OCI-LY7 (cell line): ENCODE measurements at regions not wholly inside any gene's neighbourhood (a gene's known extent, or its start where the extent isn't known, plus 50 kb on each side); places are given as distances from the start of the nearest gene placed in this dataset.

Experiments
- BruUV-seq: library from RNA; stranded (reverse); fragments of 400-500 nt; replicated peaks from 2 replicates; lab custom pipeline; 2021; lab: Mats Ljungman, UMichigan
- CTCF ChIA-PET: fragments of 300-600 bp; sonication (Branson Sonifier 250); formaldehyde crosslinking; loops from one replicate; lab custom pipeline; 2022; ENCODE audit warnings: antibody characterized with exemption; ENCODE audit not compliant: unreplicated experiment; lab: Charles Lee
- POLR2A ChIA-PET: fragments of 300-600 bp; sonication (Branson Sonifier 250); formaldehyde crosslinking; loops from one replicate; lab custom pipeline; 2022; ENCODE audit warnings: antibody characterized with exemption; lab: Charles Lee
- DNase-seq: peaks from one replicate; pipeline ENCODE4 v3.0.0-alpha.2; 2015; ENCODE audit warnings: low spot score
- H2AFZ ChIP-seq: fragments of 200-600 bp; sonication (generic), shearing (Covaris generic); 2 replicates; pipeline ENCODE4 v1.6.1; 2014; ENCODE audit warnings: mild to moderate bottlenecking, antibody characterized with exemption, low read length, moderate library complexity
- H3K27ac ChIP-seq: fragments of 200-600 bp; sonication (generic); 2 replicates; pipeline ENCODE4 v1.5.1; 2014; ENCODE audit warnings: mixed run types, low read depth, mild to moderate bottlenecking, moderate library complexity, low read length, inconsistent platforms; ENCODE audit not compliant: poor library complexity, severe bottlenecking
- H3K36me3 ChIP-seq: fragments of 200-600 bp; sonication (generic); 2 replicates; pipeline ENCODE4 v1.6.1; 2014; ENCODE audit warnings: mild to moderate bottlenecking, antibody characterized with exemption, low read length, moderate library complexity, mixed read lengths; ENCODE audit not compliant: insufficient read depth
- H3K4me1 ChIP-seq: fragments of 200-600 bp; sonication (generic); 2 replicates; pipeline ENCODE4 v1.5.1; 2014; ENCODE audit warnings: mild to moderate bottlenecking, low read length; ENCODE audit not compliant: insufficient read depth, poor library complexity, severe bottlenecking
- H3K4me2 ChIP-seq: fragments of 200-600 bp; sonication (generic); 2 replicates; pipeline ENCODE4 v1.6.1; 2014; ENCODE audit warnings: mild to moderate bottlenecking, low read length
- H3K4me3 ChIP-seq: fragments of 200-600 bp; sonication (generic); 2 replicates; pipeline ENCODE4 v1.5.1; 2014; ENCODE audit warnings: mild to moderate bottlenecking, low read depth, low read length; ENCODE audit not compliant: poor library complexity, severe bottlenecking
- H3K79me2 ChIP-seq: fragments of 200-600 bp; sonication (generic); 2 replicates; pipeline ENCODE4 v1.6.1; 2016; ENCODE audit warnings: low read depth, mild to moderate bottlenecking, low read length, moderate library complexity, mixed read lengths; ENCODE audit not compliant: insufficient read depth
- H3K9me2 ChIP-seq: fragments of 200-600 bp; sonication (generic); 2 replicates; pipeline ENCODE4 v1.6.1; 2016; ENCODE audit warnings: mild to moderate bottlenecking, low read length, mixed read lengths; ENCODE audit not compliant: insufficient read depth
- H3K9me3 ChIP-seq: fragments of 200-600 bp; sonication (generic); 2 replicates; pipeline ENCODE4 v1.6.1; 2014; ENCODE audit warnings: mild to moderate bottlenecking, mixed run types, low read length, mixed read lengths
- H4K20me1 ChIP-seq: fragments of 200-600 bp; sonication (generic); 2 replicates; pipeline ENCODE4 v1.6.1; 2014; ENCODE audit warnings: mild to moderate bottlenecking, antibody characterized with exemption, low read length, moderate library complexity, mixed read lengths; ENCODE audit not compliant: insufficient read depth
- EZH2phosphoT487 ChIP-seq: fragments of 200-600 bp; sonication (generic); IDR thresholded peaks from 2 replicates; pipeline ENCODE4 v1.6.1; 2018; ENCODE audit warnings: low read depth, borderline replicate concordance, mild to moderate bottlenecking, mixed run types, antibody characterized with exemption, low read length, moderate library complexity, mixed read lengths
- intact Hi-C: fragments of 100-400 bp; cut with micrococcal nuclease; formaldehyde crosslinking; loops from one replicate; pipeline ENCODE4 v1.10.0; 2022; ENCODE audit not compliant: unreplicated experiment
- TF ChIP-seq, protein P1 (sequence below): fragments of 200-600 bp; sonication (generic); conservative IDR thresholded peaks from 2 replicates; pipeline ENCODE4 v1.5.1; 2014; ENCODE audit warnings: mild to moderate bottlenecking, antibody characterized with exemption, low read length, moderate library complexity, mixed read lengths

DNA sequence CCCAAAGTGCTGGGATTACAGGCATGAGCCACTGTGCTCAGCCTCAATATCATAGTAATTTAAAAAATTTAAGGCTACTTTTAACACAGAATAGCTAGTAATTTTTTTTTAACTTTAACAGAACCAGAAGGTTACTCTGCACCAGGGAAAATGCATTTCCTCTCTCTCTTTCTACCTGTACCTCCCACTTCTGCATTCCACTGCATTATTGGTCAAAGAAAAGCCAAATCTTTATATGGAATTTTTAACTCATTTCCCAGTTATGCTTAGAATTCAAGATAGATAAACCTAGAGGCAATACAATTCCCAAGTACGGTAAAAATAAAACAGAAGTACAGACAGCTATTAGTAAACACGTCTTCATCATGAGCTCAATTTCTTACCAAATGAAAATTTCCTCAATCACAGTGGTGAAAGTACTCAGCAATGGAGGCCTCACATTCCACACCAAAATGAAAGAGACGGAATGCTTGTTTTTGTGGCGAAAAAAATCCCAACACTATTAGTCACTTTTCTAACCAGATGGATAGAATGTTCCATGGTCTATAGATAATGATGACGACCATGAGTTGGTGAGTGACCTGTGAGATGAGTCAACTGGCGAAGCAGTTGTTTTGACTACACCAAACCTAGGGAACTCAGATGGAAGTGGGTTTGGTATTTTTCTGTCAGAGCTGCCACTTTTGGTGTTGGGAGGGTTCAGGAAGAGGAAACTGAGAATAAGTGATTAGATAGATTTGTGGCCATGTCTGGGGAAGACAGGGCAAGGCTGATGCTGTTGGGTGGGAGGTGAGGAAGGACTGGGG is 104.7 kb upstream of the SGK1 start:
- H3K4me3 ChIP-seq: no peak overlapping the region
- no peak for DNase-seq
- no peaks in the 10 kb centered on the region for H3K79me2 ChIP-seq
- no TSS peak for BruUV-seq
- POLR2A ChIA-PET: no interaction called here
- CTCF ChIA-PET: no interaction called here
- H3K4me1 ChIP-seq: no peaks in the 10 kb centered on the region
- H3K4me2 ChIP-seq: no peak overlapping the region
- H3K9me2 ChIP-seq: no peaks in the 10 kb centered on the region
- no peaks in the 10 kb centered on the region for H3K9me3 ChIP-seq
- no peak overlapping the region for H3K27ac ChIP-seq
- no peak overlapping the region for H2AFZ ChIP-seq
- H3K36me3 ChIP-seq: no peaks in the 10 kb centered on the region
- TF ChIP-seq, protein P1, sequence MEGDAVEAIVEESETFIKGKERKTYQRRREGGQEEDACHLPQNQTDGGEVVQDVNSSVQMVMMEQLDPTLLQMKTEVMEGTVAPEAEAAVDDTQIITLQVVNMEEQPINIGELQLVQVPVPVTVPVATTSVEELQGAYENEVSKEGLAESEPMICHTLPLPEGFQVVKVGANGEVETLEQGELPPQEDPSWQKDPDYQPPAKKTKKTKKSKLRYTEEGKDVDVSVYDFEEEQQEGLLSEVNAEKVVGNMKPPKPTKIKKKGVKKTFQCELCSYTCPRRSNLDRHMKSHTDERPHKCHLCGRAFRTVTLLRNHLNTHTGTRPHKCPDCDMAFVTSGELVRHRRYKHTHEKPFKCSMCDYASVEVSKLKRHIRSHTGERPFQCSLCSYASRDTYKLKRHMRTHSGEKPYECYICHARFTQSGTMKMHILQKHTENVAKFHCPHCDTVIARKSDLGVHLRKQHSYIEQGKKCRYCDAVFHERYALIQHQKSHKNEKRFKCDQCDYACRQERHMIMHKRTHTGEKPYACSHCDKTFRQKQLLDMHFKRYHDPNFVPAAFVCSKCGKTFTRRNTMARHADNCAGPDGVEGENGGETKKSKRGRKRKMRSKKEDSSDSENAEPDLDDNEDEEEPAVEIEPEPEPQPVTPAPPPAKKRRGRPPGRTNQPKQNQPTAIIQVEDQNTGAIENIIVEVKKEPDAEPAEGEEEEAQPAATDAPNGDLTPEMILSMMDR: no peak
- TF ChIP-seq EZH2phosphoT487: no peak
- intact Hi-C loops: no loop called here
- no peaks in the 10 kb centered on the region for H4K20me1 ChIP-seq

- Histone ChIP-seq H3K9me2 (no peaks in the 10 kb centered on the region), H3K4me1 (no peaks in the 10 kb centered on the region), H3K4me3 (no peak overlapping the region), H3K36me3 (no peaks in the 10 kb centered on the region), H4K20me1 (no peaks in the 10 kb centered on the region), H3K79me2 (no peaks in the 10 kb centered on the region), H3K27ac (no peak overlapping the region), H3K4me2 (no peak overlapping the region), H3K9me3 (no peaks in the 10 kb centered on the region), H2AFZ (no peak overlapping the region)
- intact Hi-C loops: no loop called here
- no peak for DNase-seq
- no TSS peak for BruUV-seq
- ChIA-PET POLR2A (no interaction called here), CTCF (no interaction called here)
- TF ChIP-seq, protein P1: no peak
- TF ChIP-seq EZH2phosphoT487: no peak
Observed at GRCh38 chr6:134421501-134421900, 103.6 kb upstream of the SGK1 start.

DNA sequence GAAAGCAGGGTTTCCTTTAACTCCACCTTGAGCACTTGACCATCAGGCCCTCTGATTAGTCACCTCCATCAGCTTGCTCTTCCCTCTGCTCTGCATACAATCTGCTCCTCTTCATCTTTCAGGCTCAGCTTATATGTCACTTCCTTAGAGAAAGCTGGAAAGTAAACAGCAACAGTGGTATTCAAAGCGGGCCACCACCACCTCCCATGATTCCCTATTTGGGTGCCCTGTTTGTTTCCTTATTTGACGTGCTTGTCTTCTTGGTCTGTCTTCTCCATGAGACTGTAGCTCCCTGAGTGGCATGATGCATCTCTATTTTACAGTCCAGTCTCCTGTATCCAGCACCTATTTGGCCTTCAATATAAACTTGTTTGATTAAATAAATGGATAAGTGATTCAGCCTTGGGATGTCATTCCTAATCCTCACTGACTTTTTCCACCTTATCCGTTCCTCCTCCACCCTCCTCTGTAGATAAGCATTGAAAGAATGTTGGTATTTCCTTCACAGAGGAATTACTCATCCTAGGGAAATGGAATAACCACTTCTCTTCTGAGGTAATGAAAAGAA is 102.8 kb upstream of the SGK1 start:
- H3K9me2 ChIP-seq: no peaks in the 10 kb centered on the region
- intact Hi-C loops: no loop called here
- no peaks in the 10 kb centered on the region for H3K4me1 ChIP-seq
- DNase-seq: no peak
- H3K9me3 ChIP-seq: no peaks in the 10 kb centered on the region
- no peak overlapping the region for H3K27ac ChIP-seq
- H2AFZ ChIP-seq: no peak overlapping the region
- ChIA-PET CTCF (no interaction called here), POLR2A (interaction anchor here (0.5 to 0.8 kb wide), 3 partner anchors 9 to 28 kb away, joined by 3 to 4 read pairs (median 3); no protein-coding TSS in a partner anchor)
- H3K4me2 ChIP-seq: no peak overlapping the region
- H3K79me2 ChIP-seq: no peaks in the 10 kb centered on the region
- H3K4me3 ChIP-seq: no peak overlapping the region
- H4K20me1 ChIP-seq: no peaks in the 10 kb centered on the region
- TF ChIP-seq, protein P1: no peak
- no peak for TF ChIP-seq EZH2phosphoT487
- no peaks in the 10 kb centered on the region for H3K36me3 ChIP-seq
- BruUV-seq: no TSS peak
